Activated CD4-positive, alpha-beta T cell treated with anti-CD3 and anti-CD28 coated beads, Interleukin-10, Interleukin-2, amounts not matched to agents 100 ng/mL and 50 ng/mL, durations not matched to agents 16 hours and 8 hours (primary cell): ENCODE measurements at regions not wholly inside any gene's neighbourhood (a gene's known extent, or its start where the extent isn't known, plus 50 kb on each side); places are given as distances from the start of the nearest gene placed in this dataset.
"Not testable (repeated sequence)": the region's sequence is repeated elsewhere in the genome, so short reads cannot be mapped to it uniquely, and the experiment has no call there.

Experiments
- DNase-seq: peaks from one replicate; pipeline ENCODE4 v3.0.0-alpha.2; 2020

DNA sequence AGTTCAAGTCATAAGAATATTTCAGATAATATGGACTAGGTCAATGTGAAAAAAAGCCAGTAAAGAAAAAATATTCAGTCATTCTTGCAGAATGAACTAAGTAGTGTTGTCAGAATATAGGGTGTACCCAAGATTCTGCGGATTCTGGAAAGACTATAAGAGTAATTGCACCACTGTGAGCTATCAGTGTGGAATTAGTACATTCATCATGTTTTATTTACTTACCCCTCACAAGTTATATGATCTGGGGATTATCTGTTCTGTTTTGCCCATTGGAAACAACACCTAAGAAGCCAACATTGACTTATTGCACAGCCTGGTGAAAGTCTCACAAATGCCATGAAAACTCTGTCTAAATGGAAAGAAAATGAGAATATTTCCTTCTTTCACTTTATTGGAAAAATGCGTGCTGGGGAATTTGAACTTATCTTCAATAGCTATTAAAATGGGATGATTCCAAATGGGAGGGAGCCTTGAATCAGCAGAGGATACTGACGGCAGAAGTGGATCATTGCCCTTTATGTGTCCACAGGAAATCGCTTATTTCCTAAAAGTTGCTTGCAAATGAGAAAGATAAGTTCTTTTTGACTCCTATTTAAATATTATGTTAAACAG lies 563.3 kb upstream of the POM121L12 start:
- no peak for DNase-seq

DNA sequence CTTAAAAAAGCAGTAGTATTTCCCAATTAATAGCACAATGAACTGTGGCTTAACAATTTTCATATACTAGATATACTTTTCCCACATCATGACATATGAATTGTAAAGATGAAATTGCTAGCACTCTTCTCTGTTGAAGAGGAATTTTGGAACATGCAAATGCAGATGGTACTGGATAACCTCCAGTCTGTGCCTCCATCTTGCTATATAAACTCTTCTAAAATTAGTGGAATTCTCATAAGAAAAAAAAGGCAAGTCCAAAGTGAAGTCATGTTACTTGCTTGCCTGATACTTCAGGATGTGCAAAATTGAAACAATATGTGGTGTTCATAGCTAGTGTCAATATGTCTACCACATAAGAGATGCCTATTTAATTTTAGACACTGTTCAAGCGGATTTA lies 570.2 kb upstream of the POM121L12 start:
- no peak for DNase-seq

DNA sequence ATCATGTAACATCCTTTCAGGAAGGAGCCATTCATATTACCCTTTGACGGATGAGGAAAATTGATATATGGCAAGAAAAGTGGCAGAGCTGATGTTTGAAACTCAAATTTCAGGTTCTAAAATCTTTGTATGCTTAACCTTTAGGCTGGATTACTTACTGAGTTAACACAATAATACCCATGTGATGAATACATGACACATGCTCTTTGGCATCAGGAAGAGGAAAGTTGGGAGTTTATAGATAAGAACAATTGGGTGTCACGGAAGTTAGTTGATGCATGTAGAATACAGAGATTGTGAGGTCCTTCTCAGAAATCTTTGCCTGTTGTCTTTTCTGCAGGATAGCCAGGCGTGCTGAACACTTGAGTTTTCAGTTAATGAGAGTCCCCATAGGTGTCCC lies 572.1 kb upstream of the POM121L12 start:
- DNase-seq = no peak

DNA sequence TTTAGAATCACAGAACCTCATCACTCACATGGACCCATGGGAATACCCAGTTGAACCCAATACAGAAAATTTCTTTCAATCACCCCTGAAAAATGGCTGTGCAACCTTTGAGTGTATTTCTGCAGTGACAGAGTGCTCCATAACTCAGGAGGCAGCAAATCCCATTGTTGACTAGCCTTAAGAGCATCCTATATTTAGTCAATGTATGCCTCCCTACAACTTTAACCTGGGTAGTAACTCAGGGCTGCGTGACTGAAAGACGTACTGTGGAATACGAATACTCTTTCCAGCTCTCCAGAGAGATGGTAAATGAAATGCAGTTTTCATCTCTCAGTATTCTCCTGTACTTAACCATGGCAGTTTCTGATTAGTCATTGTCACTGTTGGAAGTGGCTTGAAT lies 573.0 kb upstream of the POM121L12 start:
- DNase-seq = no peak

DNA sequence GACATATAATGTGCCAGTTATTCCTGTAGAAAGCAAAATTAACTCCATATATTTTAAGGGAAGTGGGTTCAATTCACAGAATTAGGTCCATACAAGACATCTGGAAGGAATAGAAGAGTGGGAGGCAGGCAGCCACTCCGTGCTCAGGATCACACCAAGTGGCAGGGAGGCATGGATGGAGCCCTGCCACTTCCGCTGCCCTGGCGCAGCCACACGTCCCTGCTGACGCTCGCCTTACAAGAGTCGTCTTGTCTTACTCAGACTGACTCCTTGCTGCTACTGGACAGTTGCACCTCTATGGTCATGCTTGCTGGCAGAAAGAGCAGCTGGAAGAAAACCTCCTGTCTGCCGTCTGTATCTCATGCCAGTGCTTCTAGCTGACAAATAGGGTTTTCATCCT lies 579.9 kb upstream of the POM121L12 start:
- no peak for DNase-seq

DNA sequence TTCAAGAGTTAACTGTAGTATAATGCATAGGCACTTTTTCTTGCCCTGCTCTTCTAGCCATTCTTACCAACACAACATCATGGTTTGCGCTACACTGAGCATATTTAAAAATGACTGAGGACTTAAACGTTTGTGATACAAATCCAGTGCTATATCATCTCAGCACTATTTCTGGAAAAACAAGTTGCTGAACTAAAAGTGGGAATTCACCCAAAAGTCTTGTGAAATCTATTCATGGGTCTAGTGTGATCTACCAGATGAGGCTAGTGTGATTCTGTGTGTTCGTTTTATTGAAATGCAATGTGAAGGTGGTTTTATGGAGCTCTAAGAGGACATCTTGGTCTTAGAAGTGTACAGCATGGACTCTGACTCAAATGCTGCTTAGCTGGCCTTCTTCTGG lies 584.6 kb upstream of the POM121L12 start:
- DNase-seq = no peak

DNA sequence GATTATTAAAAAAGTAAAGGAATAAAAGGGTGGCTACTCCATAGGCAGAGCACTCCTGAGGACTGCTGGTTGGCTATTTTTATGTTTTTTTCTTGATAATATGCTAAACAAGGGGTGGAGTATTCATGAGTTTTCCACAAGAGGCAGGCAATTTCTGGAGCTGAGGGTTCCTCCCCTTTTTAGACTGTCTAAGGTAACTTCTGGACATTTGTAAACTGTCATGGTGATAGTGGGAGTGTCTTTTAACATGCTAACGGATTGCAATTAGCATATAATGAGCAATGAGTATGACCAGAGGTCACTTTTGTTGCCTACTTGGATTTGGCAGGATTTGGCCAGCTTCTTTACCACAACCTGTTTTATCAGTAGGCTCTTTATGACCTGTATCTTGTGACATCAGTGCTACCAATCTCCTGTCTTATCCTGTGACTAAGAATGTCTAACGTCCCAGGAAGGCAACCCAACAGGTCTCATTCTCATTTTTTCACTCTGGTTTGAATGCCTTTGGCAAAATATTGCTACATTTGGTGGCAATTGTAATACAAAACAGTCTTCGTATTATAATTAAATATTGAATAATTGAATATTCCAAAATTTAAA lies 587.8 kb upstream of the POM121L12 start:
- DNase-seq = no peak

DNA sequence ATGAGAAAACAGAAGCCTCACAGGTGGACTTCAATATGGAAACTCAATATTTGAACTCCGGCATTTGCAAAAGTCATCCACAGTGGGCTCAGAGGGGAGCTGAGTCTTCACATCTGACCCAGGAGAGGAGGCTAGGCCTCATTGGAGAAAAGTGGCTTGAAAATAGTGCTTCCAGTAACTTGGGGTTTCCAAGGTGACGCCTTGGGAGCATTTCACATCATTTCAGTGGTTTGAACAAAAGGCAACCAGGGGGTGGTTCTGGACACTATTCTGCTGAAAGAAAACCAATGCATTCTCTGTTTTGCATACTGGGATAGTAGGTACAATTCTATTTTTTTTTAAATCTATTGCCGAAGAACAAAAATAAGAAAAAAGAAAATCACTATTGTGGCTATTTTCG lies 599.2 kb upstream of the POM121L12 start:
- no peak for DNase-seq

DNA sequence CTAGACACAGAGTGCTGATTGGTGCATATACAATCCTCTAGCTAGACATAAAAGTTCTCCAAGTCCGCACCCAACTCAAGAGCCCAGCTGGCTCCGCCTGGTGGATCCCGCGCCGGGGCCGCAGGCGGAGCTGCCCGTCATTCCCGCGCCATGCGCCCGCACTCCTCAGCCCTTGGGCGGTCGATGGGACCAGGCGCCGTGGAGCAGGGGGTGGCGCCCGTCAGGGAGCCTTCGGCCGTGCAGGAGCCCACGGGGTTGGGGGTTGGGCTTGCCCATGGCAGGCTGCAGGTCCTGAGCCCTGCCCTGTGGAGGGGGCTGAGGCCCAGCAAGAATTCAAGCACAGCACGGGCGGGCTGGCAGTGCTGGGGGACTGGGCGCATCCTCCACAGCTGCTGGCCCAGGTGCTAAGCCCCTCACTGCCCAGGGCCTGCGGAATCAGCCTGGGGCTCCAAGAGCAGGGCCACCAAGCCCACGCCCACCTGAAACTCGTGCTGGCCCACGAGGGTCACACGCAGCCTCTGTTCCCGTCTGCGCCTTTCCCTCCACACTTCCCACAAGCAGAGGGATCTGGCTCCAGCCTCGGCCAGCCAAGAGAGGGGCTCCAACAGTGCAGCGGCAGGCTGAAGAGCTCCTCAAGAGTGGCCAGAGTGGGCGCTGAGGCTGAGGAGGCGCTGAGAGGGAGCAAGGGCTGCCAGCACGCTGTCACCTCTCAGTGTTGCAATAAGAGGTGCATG lies 604.2 kb upstream of the POM121L12 start:
- DNase-seq = no peak

DNA sequence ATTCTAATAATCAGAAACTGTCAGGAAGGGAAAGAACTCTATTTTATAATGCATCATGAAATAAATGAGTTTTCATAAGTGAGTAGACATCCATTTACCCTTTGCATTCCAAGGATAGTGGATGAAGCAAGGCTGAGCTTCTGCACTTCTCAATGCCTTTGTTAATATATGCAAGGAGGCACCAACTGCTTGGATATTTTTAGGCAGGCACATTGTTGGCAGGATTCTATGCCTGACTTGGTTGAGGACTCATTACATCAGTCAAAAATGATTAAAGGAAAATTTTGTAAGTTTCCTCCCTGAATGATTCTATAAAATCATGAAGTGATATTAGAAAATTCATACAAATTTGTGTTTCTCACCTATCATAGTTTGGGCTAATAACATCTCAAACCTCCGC lies 612.2 kb upstream of the POM121L12 start:
- no peak for DNase-seq

DNA sequence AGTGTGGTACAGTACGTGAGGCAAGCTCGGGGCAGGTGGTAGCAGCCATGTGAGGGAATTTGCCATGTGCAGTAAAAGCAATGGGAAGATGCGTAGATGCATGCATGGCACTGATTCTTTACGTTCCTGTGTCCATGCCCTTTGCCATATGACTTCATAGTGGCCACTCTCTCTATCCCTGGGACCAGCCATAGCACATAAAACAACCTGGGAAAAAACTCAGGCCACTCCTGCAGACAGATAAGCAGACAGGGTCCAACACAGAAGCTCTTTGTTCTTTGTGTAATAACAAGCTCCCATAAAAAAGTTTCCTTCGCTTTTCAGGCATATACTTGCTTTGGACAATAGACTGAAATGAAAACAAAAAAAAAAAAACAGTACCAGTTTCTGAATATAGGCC lies 622.4 kb upstream of the POM121L12 start:
- no peak for DNase-seq

DNA sequence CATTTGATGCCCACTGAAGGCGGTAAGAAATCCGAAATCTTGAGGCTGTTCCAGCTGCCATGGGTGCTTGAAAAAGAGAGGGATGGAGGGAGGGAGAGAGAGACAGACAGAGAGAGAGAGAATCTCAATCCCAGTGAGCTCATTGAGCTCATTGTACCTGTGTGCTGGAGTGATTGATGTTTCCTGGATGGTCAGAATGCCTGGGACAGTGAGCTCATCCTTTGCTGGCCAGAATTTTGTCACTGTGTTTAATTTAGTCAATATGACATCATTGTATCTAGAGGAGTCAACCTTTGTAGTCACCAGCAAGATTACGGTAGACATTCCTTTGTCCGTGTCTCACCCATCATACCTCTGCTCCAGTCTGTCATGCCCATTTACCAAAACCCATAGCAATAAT lies 625.4 kb upstream of the POM121L12 start:
- DNase-seq = no peak

DNA sequence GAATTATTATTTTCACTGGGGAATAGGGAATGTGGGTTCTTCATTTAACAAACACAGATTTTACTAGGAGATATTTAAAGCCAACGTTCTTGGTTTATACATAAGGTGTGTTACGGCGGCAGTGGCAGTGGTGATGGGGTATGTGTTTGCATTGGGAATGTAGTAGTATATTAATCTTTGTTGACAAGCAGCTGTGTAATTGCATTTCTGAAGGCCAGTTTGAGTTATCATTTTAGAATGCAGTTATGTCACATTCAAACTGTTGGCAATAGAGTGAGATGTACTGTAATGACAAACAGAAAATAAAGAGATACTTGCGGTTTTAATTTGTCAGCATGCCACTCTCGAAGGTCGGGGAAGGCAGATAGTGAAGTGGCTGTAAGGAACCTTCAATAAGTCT lies 628.6 kb upstream of the POM121L12 start:
- no peak for DNase-seq

DNA sequence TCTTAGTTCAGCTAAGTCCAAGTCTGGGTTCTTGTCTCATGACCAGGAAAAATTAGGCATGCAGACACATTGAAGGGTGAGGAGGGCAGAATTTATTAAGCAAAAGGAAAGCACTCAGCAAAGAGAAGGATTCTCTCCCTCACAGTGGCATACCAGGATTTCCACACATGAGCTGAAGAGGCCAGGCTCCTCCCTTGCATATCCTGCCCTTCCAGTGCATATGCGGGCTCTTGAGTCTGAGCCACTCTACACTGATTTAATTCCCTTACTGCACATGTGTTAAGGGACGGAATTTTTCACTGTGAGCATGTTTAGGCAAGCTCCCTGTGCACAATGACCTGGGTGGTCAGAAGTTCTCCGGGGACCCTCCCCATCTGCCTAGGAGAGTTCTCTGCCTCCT lies 652.7 kb upstream of the POM121L12 start:
- DNase-seq = no peak

DNA sequence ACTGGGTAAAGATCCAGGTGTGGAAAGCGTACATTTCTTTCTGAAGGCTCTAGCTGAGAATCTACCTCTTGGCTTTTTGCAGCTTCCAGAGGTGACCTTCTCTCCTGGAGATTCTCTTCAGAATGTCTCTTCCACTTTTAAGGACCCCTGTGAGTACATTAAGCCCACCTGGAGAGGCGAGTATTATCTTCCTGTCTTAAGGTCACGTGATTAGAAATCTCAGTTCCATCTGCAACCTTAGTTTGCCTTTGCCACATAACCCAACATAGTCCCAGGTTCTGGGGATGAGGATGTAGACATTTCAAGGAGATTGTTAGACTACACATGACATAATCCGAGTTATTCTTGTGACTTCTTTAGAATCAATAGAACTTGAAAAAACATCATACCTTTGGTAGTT lies 665.5 kb upstream of the POM121L12 start:
- DNase-seq = no peak

DNA sequence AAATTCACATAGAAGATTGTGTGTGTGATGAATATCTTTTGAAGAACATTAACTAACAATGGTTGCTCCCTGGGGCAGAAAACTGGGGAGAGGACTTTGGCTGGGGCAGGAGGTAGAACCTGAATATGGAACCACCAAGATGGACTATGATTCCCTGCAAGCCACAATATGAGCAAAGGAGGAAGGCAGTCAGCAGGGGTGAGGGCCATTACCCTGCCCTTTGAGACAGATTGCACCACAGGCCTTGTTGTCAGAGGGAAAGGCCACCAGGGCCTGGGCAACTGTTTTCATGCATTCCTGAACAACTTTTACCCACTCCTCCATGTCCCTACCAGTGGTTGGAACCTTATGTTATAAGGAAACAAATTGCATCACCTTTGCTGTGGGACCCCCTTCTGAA lies 670.1 kb upstream of the POM121L12 start:
- no peak for DNase-seq

DNA sequence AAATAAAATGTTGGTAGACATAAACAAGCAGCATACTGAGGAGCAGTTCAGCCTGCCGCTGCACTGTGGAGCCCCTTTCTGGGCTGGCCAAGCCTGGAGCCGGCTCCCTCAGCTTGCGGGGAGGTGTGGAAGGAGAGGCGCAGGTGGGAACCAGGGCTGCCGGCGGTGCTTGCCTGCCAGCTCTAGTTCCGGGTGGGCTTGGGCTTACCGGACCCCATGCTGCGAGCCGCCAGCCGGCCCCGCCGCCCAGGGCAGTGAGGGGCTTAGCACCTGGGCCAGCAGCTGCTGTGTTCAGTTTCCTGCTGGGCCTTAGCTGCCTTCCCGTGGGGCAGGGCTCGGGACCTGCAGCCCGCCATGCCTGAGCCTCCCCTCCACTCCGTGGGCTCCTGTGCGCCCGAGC lies 672.9 kb upstream of the POM121L12 start:
- DNase-seq = no peak

DNA sequence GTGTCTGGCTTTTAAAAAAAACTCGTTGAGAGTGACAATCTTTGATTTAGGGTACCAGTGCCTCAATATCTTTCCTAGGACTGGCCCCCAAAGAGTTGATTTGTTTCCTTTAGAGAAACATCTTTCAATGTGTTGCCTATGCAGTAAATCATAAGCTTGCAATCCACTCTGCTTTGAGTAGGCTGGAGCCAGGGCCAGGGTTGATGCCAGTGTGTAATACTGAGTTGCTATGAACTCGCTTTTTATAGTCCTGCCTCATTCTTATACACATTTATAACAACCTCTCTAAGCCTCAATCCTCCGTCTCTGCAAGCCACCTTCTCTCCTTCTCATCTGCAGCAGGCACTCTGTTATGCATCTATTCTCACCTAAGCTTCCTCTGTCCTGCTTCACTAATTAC lies 674.9 kb upstream of the POM121L12 start:
- DNase-seq = no peak

DNA sequence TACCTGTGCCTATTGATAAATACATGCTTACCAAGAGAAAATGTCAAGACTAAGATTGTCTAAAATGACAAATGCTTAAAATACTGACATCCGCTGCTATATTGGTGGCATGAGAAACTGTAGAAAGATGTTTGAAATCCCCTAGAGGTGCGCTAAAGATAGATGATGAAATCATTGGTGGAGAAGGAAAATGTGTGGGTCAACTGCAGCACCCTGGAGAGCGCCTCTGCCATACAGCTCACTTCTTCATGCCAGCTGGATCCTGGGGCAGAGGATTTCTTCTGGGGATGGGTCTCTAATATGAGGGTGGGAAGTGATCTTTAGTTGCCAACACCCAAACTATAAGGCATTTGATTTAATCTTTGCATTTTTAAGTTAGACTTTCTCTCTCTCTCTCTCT lies 680.4 kb upstream of the POM121L12 start:
- DNase-seq = no peak

DNA sequence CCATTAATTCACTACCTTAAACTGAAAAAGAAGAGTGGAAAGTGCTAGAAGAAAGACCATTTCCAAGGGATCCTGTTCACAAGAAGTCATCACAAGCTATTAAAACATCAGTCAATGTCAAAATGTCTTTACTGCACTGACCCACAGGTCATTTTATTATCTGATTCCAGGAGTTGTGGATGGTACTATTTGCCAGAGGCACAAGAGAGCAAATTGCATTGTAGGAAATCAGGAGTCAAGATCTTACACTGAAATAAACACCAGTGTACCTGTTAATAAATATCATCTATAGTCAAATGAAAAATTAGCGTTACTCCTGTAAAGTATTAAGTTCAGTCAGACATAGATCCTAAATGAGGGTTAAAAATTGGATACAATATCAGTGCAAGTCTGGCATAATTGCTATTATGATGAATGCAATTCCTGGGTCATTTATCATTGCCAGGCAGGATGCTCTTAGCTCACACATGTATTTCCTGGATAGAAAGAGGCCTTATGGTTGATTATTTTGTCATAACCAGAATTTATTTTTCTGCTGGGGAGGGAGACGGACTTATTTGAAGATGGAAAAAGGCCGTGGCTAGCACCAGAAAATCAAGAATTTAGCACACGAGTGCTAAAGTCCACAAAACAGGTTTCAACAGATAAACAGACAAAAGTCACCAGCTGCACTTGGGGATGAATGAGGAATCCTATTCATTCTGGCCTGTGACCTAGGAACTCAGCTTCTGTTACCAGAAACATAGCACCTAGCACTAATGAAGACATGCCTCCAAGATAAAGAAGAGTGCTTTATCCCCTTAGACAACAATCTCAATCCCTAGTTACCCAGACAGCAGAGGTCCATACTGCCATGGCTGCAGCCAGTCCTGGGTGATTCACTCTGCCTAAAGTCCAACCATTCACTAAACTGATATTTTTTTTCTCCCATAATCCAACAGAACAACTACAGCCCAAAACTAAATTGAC lies 683.1 kb upstream of the POM121L12 start:
- no peak for DNase-seq

DNA sequence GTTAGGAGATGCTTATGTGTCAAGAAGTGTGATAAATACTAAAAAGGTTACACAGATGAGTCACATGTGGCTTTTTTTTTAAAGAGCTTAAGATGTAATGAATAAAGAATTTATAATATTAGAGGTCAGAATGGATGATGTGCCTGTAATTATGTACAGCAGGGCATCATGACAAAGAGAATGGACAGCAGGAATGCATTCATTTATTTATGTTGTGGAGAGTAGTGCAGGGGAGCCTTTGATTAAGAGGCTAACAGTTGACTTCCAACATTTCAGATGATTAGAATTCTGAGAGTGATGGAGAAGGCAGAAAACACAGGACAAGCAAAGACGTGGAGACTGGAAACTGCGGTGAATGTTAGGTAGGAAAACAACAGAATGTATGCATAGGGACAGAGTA lies 691.4 kb upstream of the POM121L12 start:
- DNase-seq = no peak

DNA sequence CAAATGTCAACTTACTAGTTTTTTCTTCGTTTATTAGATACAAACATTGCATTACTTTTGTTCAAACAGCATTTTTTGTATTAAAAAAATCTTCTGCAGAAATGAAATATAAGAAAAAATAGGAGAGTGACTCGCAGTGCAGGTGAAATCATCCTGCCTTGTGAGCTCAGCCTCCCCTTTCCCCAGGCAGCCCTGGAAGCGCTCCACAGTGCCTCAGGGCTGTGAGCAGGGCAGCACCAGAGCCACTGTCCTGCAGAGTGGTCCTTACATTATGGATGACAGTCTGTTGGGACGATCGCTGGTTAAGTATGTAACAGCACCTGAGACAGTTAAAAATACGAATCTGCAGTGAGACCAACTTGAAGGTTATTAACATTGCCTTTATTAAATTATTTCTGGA lies 695.4 kb upstream of the POM121L12 start:
- no peak for DNase-seq

DNA sequence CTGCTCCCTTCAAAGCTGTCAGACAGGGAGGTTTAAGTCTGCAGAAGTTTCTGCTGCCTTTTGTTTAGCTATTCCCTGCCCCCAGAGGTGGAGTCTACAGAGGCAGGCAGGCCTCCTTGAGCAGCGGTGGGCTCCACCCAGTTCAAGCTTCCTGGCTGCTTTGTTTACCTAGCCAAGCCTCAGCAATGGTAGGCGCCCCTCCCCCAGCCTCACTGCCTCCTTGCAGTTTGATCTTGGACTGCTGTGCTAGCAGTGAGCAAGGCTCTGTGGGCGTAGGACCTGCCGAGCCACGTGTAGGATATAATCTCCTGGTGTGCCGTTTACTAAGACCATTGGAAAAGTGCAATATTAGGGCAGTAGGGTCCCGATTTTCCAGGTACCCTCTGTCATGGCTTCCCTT lies 707.1 kb upstream of the POM121L12 start:
- DNase-seq = not testable (repeated sequence)

DNA sequence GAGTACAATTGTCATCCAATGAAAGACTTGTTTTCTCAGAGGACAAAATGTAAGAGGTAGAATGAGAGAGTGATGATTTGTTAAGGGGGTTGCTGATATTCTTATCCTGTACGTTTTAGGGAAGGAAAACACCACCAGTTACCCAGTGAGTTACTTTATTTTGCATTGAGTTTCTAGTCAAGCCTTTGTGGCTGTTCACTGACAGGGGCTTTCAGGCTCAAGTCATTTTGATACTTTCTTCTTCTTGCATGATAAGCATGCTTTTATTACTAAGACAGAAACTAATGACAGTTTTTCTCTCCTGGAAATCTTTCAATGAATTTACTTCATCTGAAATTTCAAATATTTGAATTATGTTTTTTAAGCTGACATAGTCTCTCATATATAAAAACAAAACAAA lies 710.2 kb upstream of the POM121L12 start:
- DNase-seq = peak; percentile 22
